Stimulated activated CD4-positive, alpha-beta T cell treated with anti-CD3 and anti-CD28 coated beads, Interleukin-4, amount 100 ng/mL, for 1 hour (primary cell): ENCODE measurements at regions not wholly inside any gene's neighbourhood (a gene's known extent, or its start where the extent isn't known, plus 50 kb on each side); places are given as distances from the start of the nearest gene placed in this dataset.
"Not testable (repeated sequence)": the region's sequence is repeated elsewhere in the genome, so short reads cannot be mapped to it uniquely, and the experiment has no call there.

ENCODE experiments used
- DNase-seq: peaks from one replicate; pipeline ENCODE4 v3.0.0-alpha.2; 2020

- no peak for DNase-seq
Measured at GRCh38 chr6:21856456-21856825, 262.9 kb downstream of the SOX4 start.

DNA sequence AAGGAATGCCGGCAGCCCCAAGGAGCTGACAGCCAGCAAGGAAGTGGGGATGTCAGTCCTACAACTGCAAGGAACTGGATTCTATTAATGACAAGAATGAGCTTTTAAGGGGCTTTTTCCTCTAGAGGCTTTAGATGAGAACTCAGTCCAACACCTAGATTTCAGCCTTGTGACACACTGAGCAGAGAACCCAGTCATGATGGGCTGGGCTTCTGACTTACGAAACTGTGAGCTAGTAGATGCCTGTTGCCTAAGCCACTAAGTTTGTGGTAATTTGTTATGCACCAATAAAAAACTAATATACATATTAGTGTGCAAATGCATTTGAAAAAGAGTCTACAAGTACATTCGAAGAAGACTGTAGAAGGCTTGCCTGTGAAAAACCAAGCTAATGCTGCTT, 263.3 kb downstream of the SOX4 start:
- no peak for DNase-seq

DNA sequence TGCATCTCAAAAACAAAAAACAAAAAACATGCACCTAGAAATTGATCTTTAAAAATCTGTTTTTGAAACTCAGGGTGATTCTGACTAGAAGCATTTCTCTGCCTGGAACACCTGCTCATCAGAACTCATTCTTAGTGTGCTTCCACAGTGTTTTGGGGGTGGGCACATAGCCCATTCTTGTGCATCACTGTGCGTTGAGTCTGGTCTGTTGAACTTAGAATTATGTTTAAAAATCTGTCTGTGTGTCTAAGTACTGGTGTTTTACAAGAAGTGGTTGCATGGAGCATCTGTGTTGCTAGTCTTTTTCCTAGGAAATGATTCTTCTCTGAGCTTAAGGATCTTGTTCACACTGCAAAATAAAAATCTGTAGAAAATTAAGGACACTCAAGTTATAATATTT, 264.5 kb downstream of the SOX4 start:
- DNase-seq = no peak

DNA sequence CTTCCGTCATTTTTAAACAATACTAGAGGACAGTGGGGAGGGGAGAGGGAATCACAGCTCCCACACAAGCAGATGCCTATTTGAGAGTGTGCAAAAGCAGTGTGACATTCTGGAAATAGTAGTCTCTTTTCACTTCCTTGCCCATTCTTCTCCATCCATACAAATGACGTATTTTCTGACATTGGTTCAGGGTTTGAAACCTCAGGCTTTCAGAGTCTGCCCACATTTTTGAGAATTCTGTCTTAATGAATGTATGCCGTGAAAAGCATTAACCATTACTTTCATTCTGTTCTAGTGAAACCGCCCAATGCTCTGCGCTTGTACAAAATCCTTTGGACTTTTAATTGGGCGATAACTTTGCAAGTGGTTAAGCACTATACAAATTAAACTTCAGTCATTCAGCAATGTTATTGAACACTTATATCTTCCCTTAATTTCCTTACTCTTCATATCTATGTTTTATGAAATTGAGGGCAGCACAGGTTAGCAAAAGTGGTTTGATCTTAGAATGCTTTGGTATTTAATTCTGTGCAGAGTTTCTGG, 265.7 kb downstream of the SOX4 start:
- no peak for DNase-seq

- no peak for DNase-seq
Measured at GRCh38 chr6:21861942-21862341, 268.4 kb downstream of the SOX4 start.

GRCh38 chr6:21864206-21864605, 270.7 kb downstream of the SOX4 start:
- DNase-seq = no peak

GRCh38 chr6:21868226-21868625, 274.7 kb downstream of the SOX4 start:
- DNase-seq = no peak

DNA sequence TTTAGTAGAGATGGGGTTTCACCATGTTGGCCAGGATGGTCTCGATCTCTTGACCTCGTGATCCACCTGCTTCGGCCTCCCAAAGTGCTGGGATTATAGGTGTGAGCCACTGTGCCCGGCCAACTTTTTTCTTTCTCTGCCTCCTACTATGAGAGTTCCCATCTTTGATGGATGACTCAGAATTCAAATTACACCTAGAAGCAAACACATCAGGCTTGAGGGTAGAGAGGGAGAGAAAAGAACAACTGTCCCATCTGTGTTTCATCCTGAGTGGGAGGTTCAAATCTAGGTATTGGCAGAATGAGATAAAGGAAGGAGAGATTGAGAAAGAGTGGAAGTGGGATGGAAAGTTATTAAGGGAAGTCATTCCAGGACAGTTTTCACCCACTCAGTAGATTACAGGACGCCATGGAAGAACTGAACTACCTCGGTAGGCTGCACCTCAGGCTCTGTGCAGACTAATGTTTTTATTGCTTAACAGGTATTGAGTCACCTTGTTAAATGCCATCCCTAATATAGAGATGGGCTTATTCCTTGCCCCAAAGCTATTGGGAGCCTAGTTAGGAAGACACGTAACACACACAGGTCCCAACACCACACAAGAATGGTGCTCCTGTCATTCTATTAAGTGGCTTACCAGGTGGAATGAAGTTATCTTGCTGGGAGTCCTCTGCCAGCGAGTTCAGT, 275.7 kb downstream of the SOX4 start:
- DNase-seq = no peak

DNA sequence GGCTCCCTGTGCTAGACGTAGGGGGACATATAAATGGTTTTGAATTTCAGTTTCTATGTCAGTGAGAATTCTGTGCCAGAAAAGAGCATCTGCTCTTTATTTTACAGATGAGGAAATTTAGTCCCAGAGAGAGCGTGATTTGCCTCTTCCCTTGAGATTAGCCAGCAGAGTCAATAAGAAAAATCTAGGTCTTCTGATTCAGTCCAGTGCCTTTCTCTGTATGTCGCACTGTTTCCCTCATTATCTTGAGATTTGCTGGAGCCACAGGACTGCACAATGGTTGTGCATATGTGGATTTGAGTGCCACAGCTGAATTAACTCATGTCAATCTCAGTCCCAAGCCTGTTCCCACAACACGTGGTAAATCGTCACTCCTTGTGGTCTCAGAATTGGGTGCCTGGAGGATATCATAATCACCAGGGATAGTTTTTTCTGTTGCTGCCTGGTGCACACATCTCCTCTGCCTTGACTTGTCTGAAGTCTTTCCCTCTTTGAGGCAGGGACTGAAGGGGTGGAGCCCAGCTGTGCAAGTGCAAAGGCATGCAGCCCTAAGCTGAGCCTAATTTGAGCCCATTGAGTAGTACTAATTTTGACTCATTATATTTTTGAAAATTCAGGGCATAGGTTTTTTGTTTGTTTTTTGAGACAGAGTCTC, 276.7 kb downstream of the SOX4 start:
- DNase-seq = no peak

GRCh38 chr6:21871831-21872230, 278.3 kb downstream of the SOX4 start:
- no peak for DNase-seq

GRCh38 chr6:21872749-21873148, 279.2 kb downstream of the SOX4 start:
- DNase-seq = no peak

- DNase-seq = no peak
Measured at GRCh38 chr6:21873562-21873961, 280.0 kb downstream of the SOX4 start.

GRCh38 chr6:21874372-21874771, 280.8 kb downstream of the SOX4 start:
- DNase-seq = no peak

GRCh38 chr6:21877037-21877436, 283.5 kb downstream of the SOX4 start:
- DNase-seq = not testable (repeated sequence)

GRCh38 chr6:21880249-21880648, 286.7 kb downstream of the SOX4 start:
- DNase-seq = not testable (repeated sequence)

DNA sequence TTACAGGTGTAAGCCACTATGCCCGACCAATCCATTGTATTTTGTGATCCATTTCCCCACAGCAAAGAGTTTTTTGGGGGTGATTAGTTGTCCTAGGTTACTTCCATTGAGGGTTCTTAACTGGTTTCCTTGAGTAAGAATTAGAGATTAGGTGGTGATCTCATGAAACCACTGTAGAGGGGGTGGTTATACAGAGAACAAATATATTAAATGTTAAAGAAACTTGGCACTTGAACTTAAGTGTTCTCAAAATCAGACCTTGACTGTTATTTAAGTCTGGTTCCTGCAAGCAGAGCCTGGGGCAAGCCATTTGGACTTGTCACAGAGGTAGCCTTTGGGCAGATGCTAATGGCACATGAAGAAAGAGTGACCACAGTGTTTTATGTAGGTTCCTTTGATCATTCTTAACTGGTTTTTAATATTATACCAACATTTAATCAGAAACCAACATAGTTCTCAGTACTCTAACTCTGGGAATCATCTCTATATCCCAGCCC, 288.5 kb downstream of the SOX4 start:
- no peak for DNase-seq

- no peak for DNase-seq
Measured at GRCh38 chr6:21883595-21884328, 290.2 kb downstream of the SOX4 start.

DNA sequence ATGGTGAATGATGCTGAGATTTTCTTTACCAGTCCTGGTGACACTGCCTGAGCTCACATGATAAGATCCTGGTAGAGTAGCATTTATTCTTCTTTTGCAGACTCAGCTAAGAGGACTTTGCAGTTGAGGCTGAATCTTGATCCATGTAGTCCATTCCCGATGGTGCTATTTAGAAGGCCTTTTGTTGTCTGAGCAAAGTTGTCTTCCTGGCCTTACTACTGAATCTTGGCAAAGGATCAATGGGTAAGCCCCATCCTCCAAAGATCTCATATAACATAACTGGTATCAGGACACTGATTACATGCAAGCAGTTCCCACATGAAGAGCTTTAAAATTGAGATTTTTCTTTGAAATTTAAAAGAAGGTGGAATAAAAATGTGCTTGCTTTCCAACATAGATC, 291.6 kb downstream of the SOX4 start:
- no peak for DNase-seq

GRCh38 chr6:21885532-21886114, 292.1 kb downstream of the SOX4 start:
- DNase-seq = no peak

DNA sequence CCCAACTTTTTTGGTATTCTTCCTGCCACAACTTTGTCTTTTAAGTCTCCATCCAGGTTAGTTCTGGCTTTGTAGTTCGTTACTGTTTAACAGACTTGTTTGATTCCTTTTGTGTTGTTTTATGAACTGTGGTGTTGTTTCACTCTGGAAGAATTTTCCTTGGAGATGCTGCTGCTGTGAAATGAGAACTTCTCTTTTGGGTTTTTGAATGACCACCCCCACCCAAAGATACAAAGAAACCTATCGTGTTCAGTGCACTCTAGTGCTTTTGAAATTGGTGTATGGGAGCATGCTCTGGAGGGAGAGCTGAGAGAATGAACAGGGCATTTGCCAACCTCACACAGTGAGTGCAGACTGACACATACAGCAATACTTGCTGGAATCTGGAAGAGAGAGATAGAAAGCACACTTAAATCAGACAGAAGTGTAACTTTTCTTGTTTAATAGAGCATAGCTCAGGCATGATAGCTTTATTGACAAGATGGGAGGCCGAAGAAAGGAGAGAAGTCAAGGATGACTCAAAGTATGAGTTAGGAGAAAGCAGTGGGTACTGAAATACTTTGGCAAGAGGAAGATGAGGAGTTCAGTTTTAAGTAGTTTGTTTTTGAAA, 293.1 kb downstream of the SOX4 start:
- DNase-seq = no peak

GRCh38 chr6:21887231-21888185, 294.0 kb downstream of the SOX4 start:
- no peak for DNase-seq

DNA sequence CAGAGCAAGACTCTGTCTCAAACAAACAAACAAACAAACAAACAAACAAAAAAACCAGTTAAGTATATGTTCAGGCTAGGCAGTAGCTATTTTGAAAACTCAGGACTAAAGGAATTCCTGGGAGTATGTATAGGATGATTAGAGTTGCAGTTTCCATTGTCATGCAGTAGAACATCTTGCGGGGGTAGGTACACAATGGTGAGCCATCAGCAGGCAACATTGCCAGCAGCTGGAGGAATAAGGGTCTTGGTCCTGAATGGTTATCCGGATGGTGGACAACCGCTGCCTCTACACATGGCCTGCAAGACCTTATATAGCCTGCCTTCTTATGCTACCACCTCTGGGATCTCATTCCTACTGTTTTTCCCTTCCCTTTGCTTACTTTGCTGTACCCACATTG, 297.5 kb downstream of the SOX4 start:
- no peak for DNase-seq
